NT2/D1 (cell line): ENCODE measurements at regions not wholly inside any gene's neighbourhood (a gene's known extent, or its start where the extent isn't known, plus 50 kb on each side); places are given as distances from the start of the nearest gene placed in this dataset.

Experiments
- DNase-seq: peaks from one replicate; pipeline ENCODE4 v3.0.0-alpha.2; 2011; ENCODE audit warnings: low read depth, low spot score
- H3K27me3 ChIP-seq: 2 replicates; pipeline ENCODE4 v1.6.0; 2011; ENCODE audit warnings: mild to moderate bottlenecking; ENCODE audit not compliant: insufficient read length, insufficient read depth
- H3K36me3 ChIP-seq: 2 replicates; pipeline ENCODE4 v1.6.1; 2011; ENCODE audit warnings: mild to moderate bottlenecking, low read length, mixed read lengths; ENCODE audit not compliant: insufficient read depth, insufficient read length
- H3K4me1 ChIP-seq: 2 replicates; pipeline ENCODE4 v1.5.1; 2011; ENCODE audit not compliant: insufficient read depth, insufficient read length
- H3K4me3 ChIP-seq: 2 replicates; pipeline ENCODE4 v1.5.1; 2011; ENCODE audit warnings: low read depth; ENCODE audit not compliant: insufficient read length
- H3K9ac ChIP-seq: 2 replicates; pipeline ENCODE4 v1.6.0; 2011; ENCODE audit warnings: low read depth; ENCODE audit not compliant: insufficient read length
- H3K9me3 ChIP-seq: 2 replicates; pipeline ENCODE4 v1.5.1; 2011; ENCODE audit warnings: mild to moderate bottlenecking, low read length; ENCODE audit not compliant: insufficient read depth
- SUZ12 ChIP-seq: IDR thresholded peaks from 2 replicates; pipeline ENCODE4 v1.6.1; 2011; ENCODE audit not compliant: insufficient read length, insufficient read depth; ENCODE audit errors: extremely low read depth
- YY1 ChIP-seq: IDR thresholded peaks from 2 replicates; pipeline ENCODE4 v1.6.1; 2011; ENCODE audit not compliant: insufficient read length, insufficient read depth
- ZNF274 ChIP-seq: IDR thresholded peaks from 2 replicates; pipeline ENCODE4 v1.6.1; 2011; ENCODE audit warnings: mild to moderate bottlenecking, low read depth, low read length

- no peak for TF ChIP-seq SUZ12
- no peak for DNase-seq
- no peaks in the 10 kb centered on the region for H3K4me1 ChIP-seq
Observed at GRCh38 chr10:113443141-113443925, 109.5 kb upstream of the HABP2 start.

GRCh38 chr10:113444766-113445365 lies 108.0 kb upstream of the HABP2 start:
- Histone ChIP-seq H3K9me3 (no peaks in the 10 kb centered on the region), H3K27me3 (no peaks in the 10 kb centered on the region), H3K4me1 (no peaks in the 10 kb centered on the region), H3K9ac (no peak overlapping the region), H3K4me3 (no peak overlapping the region), H3K36me3 (no peaks in the 10 kb centered on the region)
- DNase-seq, result no peak
- no peak for TF ChIP-seq SUZ12
- TF ChIP-seq YY1, result no peak
- TF ChIP-seq ZNF274, result no peak

More at GRCh38 chr10:113443141-113443925, 109.5 kb upstream of the HABP2 start:
- Histone ChIP-seq H3K27me3 (no peaks in the 10 kb centered on the region), H3K9ac (no peak overlapping the region), H3K4me3 (no peak overlapping the region), H3K9me3 (no peaks in the 10 kb centered on the region), H3K36me3 (no peaks in the 10 kb centered on the region)

- Histone ChIP-seq H3K9ac (no peak overlapping the region), H3K9me3 (no peaks in the 10 kb centered on the region), H3K4me1 (no peaks in the 10 kb centered on the region), H3K27me3 (no peaks in the 10 kb centered on the region), H3K4me3 (no peak overlapping the region), H3K36me3 (no peaks in the 10 kb centered on the region)
- TF ChIP-seq YY1, result no peak
- no peak for TF ChIP-seq SUZ12
- no peak for TF ChIP-seq ZNF274
- DNase-seq, result no peak
Observed at GRCh38 chr10:113445736-113446135, 107.1 kb upstream of the HABP2 start.

GRCh38 chr10:113446739-113447138 lies 106.1 kb upstream of the HABP2 start:
- DNase-seq, result no peak
- Histone ChIP-seq H3K27me3 (no peaks in the 10 kb centered on the region), H3K4me3 (no peak overlapping the region), H3K9me3 (no peaks in the 10 kb centered on the region), H3K4me1 (no peaks in the 10 kb centered on the region), H3K36me3 (no peaks in the 10 kb centered on the region), H3K9ac (no peak overlapping the region)
- no peak for TF ChIP-seq YY1
- TF ChIP-seq SUZ12, result no peak
- TF ChIP-seq ZNF274, result no peak

- H3K27me3 ChIP-seq, result no peaks in the 10 kb centered on the region
- TF ChIP-seq YY1 (no peak), SUZ12 (no peak), ZNF274 (no peak)
Observed at GRCh38 chr10:113447278-113447677, 105.6 kb upstream of the HABP2 start.

GRCh38 chr10:113449006-113449695 lies 103.7 kb upstream of the HABP2 start:
- DNase-seq, result no peak
- Histone ChIP-seq H3K9ac (no peak overlapping the region), H3K36me3 (no peaks in the 10 kb centered on the region), H3K4me1 (no peaks in the 10 kb centered on the region), H3K27me3 (no peaks in the 10 kb centered on the region), H3K4me3 (no peak overlapping the region), H3K9me3 (no peaks in the 10 kb centered on the region)
- TF ChIP-seq YY1 (no peak), SUZ12 (no peak), ZNF274 (no peak)

More at GRCh38 chr10:113447278-113447677, 105.6 kb upstream of the HABP2 start:
- Histone ChIP-seq H3K4me3 (no peak overlapping the region), H3K4me1 (no peaks in the 10 kb centered on the region), H3K9me3 (no peaks in the 10 kb centered on the region), H3K36me3 (no peaks in the 10 kb centered on the region), H3K9ac (no peak overlapping the region)
- DNase-seq, result no peak

- no peaks in the 10 kb centered on the region for H3K4me1 ChIP-seq
- no peak for DNase-seq
- H3K36me3 ChIP-seq, result no peaks in the 10 kb centered on the region
- no peaks in the 10 kb centered on the region for H3K9me3 ChIP-seq
- TF ChIP-seq YY1, result no peak
- no peak for TF ChIP-seq ZNF274
- TF ChIP-seq SUZ12, result no peak
- no peak overlapping the region for H3K4me3 ChIP-seq
- no peak overlapping the region for H3K9ac ChIP-seq
- H3K27me3 ChIP-seq, result no peaks in the 10 kb centered on the region
Observed at GRCh38 chr10:113450046-113450804, 102.6 kb upstream of the HABP2 start.
